ENCODE measurements at regions not wholly inside any gene's neighbourhood (a gene's known extent, or its start where the extent isn't known, plus 50 kb on each side); places are given as distances from the start of the nearest gene placed in this dataset.
A peak's percentile ranks its signal among the peaks of the same experiment; 100 is the strongest.

GRCh38 chr14:85241022-85241855 is 288.7 kb upstream of the FLRT2 start:
- CTCF ChIA-PET, result no interaction called here
- H3K27ac ChIP-seq (ENCODE audit: low read length), result no peak overlapping the region
- H3K4me3 ChIP-seq (ENCODE audit: low read depth in 2 of 2, low read length in 2 of 2), result no peak overlapping the region

GRCh38 chr14:85242666-85243065 is 287.3 kb upstream of the FLRT2 start:
- ATAC-seq, result no peak
- H3K27me3 ChIP-seq (ENCODE audit: control insufficient read depth, insufficient read depth, low read length), result no peaks in the 10 kb centered on the region
- in situ Hi-C loops (cut with HindIII; ENCODE audit: low pct_unique_long_range_greater_than_20kb, low sequenced_read_pairs), result no loop called here

More at GRCh38 chr14:85241022-85241855, 288.7 kb upstream of the FLRT2 start:
- TF ChIP-seq REST (IDR thresholded peaks at IDR 0.05; ENCODE audit: insufficient read depth in 1 of 2, low read depth in 2 of 2, low read length in 1 of 2) (no peak), TCF7L2 (IDR thresholded peaks at IDR 0.05; ENCODE audit: low read depth, low read length) (0 out of 2 replicates have a peak, but pooled peaks have one; percentile 19)
- H3K4me1 ChIP-seq (ENCODE audit: control insufficient read depth, insufficient read depth, low read length), result peaks cover 5% of the 10 kb centered on the region; the same call in 1 of the 2 replicates
- no TSS peak for BruUV-seq (replicated peaks)
- intact Hi-C loops (cut with micrococcal nuclease; ENCODE audit: unreplicated experiment) (no loop called here), in situ Hi-C loops (cut with HindIII; ENCODE audit: low pct_unique_long_range_greater_than_20kb, low sequenced_read_pairs) (no loop called here)
- DNase-seq (ENCODE audit: low read depth, low spot score) (no peak), ATAC-seq (peak; percentile 48; the same call in 1 of the 2 replicates)
- no peaks in the 10 kb centered on the region; the same call in 1 of the 2 replicates for H3K36me3 ChIP-seq (ENCODE audit: control insufficient read depth, insufficient read depth, low read length)
- no peaks in the 10 kb centered on the region for H3K27me3 ChIP-seq (ENCODE audit: control insufficient read depth, insufficient read depth, low read length)
- no peaks in the 10 kb centered on the region for H3K9me3 ChIP-seq (ENCODE audit: control insufficient read depth, insufficient read depth, low read depth, low read length)
- POLR2A ChIA-PET, result no interaction called here

More at GRCh38 chr14:85242666-85243065, 287.3 kb upstream of the FLRT2 start:
- TF ChIP-seq, protein P1, sequence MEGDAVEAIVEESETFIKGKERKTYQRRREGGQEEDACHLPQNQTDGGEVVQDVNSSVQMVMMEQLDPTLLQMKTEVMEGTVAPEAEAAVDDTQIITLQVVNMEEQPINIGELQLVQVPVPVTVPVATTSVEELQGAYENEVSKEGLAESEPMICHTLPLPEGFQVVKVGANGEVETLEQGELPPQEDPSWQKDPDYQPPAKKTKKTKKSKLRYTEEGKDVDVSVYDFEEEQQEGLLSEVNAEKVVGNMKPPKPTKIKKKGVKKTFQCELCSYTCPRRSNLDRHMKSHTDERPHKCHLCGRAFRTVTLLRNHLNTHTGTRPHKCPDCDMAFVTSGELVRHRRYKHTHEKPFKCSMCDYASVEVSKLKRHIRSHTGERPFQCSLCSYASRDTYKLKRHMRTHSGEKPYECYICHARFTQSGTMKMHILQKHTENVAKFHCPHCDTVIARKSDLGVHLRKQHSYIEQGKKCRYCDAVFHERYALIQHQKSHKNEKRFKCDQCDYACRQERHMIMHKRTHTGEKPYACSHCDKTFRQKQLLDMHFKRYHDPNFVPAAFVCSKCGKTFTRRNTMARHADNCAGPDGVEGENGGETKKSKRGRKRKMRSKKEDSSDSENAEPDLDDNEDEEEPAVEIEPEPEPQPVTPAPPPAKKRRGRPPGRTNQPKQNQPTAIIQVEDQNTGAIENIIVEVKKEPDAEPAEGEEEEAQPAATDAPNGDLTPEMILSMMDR (IDR thresholded peaks at IDR 0.05), result no peak
- no peak for TF ChIP-seq POLR2AphosphoS5 (IDR thresholded peaks at IDR 0.05; ENCODE audit: low read depth, low read length)
- TF ChIP-seq SIN3A (IDR thresholded peaks at IDR 0.05; ENCODE audit: borderline replicate concordance, insufficient read depth, low read depth, low read length), result no peak
- no peak for TF ChIP-seq REST (IDR thresholded peaks at IDR 0.05; ENCODE audit: insufficient read depth in 1 of 2, low read depth in 2 of 2, low read length in 1 of 2)
- no peak for TF ChIP-seq TCF7L2 (IDR thresholded peaks at IDR 0.05; ENCODE audit: low read depth, low read length)
- BruUV-seq (replicated peaks), result no TSS peak
- H3K4me1 ChIP-seq (ENCODE audit: control insufficient read depth, insufficient read depth, low read length), result peaks cover 5% of the 10 kb centered on the region; the same call in 1 of the 2 replicates
- ChIA-PET CTCF (no interaction called here), POLR2A (no interaction called here)
- H3K9me3 ChIP-seq (ENCODE audit: control insufficient read depth, insufficient read depth, low read depth, low read length), result no peaks in the 10 kb centered on the region
- no peak overlapping the region for H3K4me3 ChIP-seq (ENCODE audit: low read depth in 2 of 2, low read length in 2 of 2)
- DNase-seq (ENCODE audit: low read depth, low spot score), result no peak
- no peak overlapping the region for H3K27ac ChIP-seq (ENCODE audit: low read length)
- intact Hi-C loops (cut with micrococcal nuclease; ENCODE audit: unreplicated experiment), result no loop called here
- no peaks in the 10 kb centered on the region; the same call in 1 of the 2 replicates for H3K36me3 ChIP-seq (ENCODE audit: control insufficient read depth, insufficient read depth, low read length)
